ENCODE measurements at regions not wholly inside any gene's neighbourhood (a gene's known extent, or its start where the extent isn't known, plus 50 kb on each side); places are given as distances from the start of the nearest gene placed in this dataset.

- TF ChIP-seq, protein P1, sequence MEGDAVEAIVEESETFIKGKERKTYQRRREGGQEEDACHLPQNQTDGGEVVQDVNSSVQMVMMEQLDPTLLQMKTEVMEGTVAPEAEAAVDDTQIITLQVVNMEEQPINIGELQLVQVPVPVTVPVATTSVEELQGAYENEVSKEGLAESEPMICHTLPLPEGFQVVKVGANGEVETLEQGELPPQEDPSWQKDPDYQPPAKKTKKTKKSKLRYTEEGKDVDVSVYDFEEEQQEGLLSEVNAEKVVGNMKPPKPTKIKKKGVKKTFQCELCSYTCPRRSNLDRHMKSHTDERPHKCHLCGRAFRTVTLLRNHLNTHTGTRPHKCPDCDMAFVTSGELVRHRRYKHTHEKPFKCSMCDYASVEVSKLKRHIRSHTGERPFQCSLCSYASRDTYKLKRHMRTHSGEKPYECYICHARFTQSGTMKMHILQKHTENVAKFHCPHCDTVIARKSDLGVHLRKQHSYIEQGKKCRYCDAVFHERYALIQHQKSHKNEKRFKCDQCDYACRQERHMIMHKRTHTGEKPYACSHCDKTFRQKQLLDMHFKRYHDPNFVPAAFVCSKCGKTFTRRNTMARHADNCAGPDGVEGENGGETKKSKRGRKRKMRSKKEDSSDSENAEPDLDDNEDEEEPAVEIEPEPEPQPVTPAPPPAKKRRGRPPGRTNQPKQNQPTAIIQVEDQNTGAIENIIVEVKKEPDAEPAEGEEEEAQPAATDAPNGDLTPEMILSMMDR (conservative IDR thresholded peaks at IDR 0.05): no peak
- TF ChIP-seq ZFX (IDR thresholded peaks at IDR 0.05): no peak
Observed at GRCh38 chr13:84649853-84650252, 767.6 kb upstream of the SLITRK1 start.
